T-helper 17 cell (primary cell): ENCODE measurements at regions not wholly inside any gene's neighbourhood (a gene's known extent, or its start where the extent isn't known, plus 50 kb on each side); places are given as distances from the start of the nearest gene placed in this dataset.

ENCODE experiments used
- ATAC-seq: fragments of 150-1000 bp; cut with Tn5 transposase; 2 replicates; pipeline ENCODE4 v1.10.0; 2021; ENCODE audit warnings: mild to moderate bottlenecking, moderate library complexity
- DNase-seq, 3 donors: peaks; one replicate each; pipeline versions ENCODE4 v3.0.0 to v3.0.0-alpha.2; 2020 to 2021
- H3K9me3 ChIP-seq: one replicate; pipeline ENCODE4 v1.7.0; 2013; ENCODE audit warnings: low read length, mild to moderate bottlenecking; ENCODE audit not compliant: control insufficient read depth, poor library complexity, severe bottlenecking
- H3K27ac Mint-ChIP-seq: one replicate; pipeline ENCODE4 v1.8.0; 2022; ENCODE audit warnings: mild to moderate bottlenecking, moderate library complexity, mixed read lengths
- H3K27me3 Mint-ChIP-seq: one replicate; pipeline ENCODE4 v1.8.0; 2022; ENCODE audit warnings: mixed read lengths
- H3K36me3 Mint-ChIP-seq: one replicate; pipeline ENCODE4 v1.8.0; 2022; ENCODE audit warnings: low read depth, mixed read lengths
- H3K4me1 Mint-ChIP-seq: one replicate; pipeline ENCODE4 v1.8.0; 2022; ENCODE audit warnings: mild to moderate bottlenecking, mixed read lengths
- H3K4me3 Mint-ChIP-seq: one replicate; pipeline ENCODE4 v1.8.0; 2022; ENCODE audit warnings: mild to moderate bottlenecking, moderate library complexity, mixed read lengths

- no peak overlapping the region for H3K4me3 Mint-ChIP-seq
Measured at GRCh38 chr22:49599691-49600455, 227.8 kb downstream of the BRD1 start.

GRCh38 chr22:49599039-49599438 is 228.6 kb downstream of the BRD1 start:
- no peak overlapping the region for H3K4me3 Mint-ChIP-seq
- peaks cover 3% of the 10 kb centered on the region for H3K4me1 Mint-ChIP-seq
- no peaks in the 10 kb centered on the region for H3K9me3 ChIP-seq
- H3K36me3 Mint-ChIP-seq, result peaks cover 4% of the 10 kb centered on the region
- DNase-seq, result no peak
- H3K27ac Mint-ChIP-seq, result no peak overlapping the region
- H3K27me3 Mint-ChIP-seq, result no peaks in the 10 kb centered on the region
- no peak for ATAC-seq

More at GRCh38 chr22:49599691-49600455, 227.8 kb downstream of the BRD1 start:
- ATAC-seq (no peak), DNase-seq (no peak)
- peaks cover 4% of the 10 kb centered on the region for H3K9me3 ChIP-seq
- Mint-ChIP-seq H3K27me3 (no peaks in the 10 kb centered on the region), H3K36me3 (peaks cover 4% of the 10 kb centered on the region), H3K27ac (no peak overlapping the region), H3K4me1 (peaks cover 3% of the 10 kb centered on the region)

- Mint-ChIP-seq H3K27ac (no peak overlapping the region), H3K4me3 (no peak overlapping the region), H3K36me3 (peaks cover 2% of the 10 kb centered on the region), H3K27me3 (no peaks in the 10 kb centered on the region), H3K4me1 (peaks cover under 1% of the 10 kb centered on the region)
- no peak for DNase-seq
- no peaks in the 10 kb centered on the region for H3K9me3 ChIP-seq
- ATAC-seq, result no peak
Measured at GRCh38 chr22:49598338-49598737, 229.3 kb downstream of the BRD1 start.

- DNase-seq (no peak), ATAC-seq (no peak)
- Mint-ChIP-seq H3K4me3 (no peak overlapping the region), H3K27ac (no peak overlapping the region), H3K36me3 (no peaks in the 10 kb centered on the region), H3K27me3 (no peaks in the 10 kb centered on the region), H3K4me1 (no peaks in the 10 kb centered on the region)
- no peaks in the 10 kb centered on the region for H3K9me3 ChIP-seq
Measured at GRCh38 chr22:49597428-49598039, 230.1 kb downstream of the BRD1 start.

- Mint-ChIP-seq H3K27me3 (no peaks in the 10 kb centered on the region), H3K4me1 (no peaks in the 10 kb centered on the region), H3K36me3 (no peaks in the 10 kb centered on the region), H3K27ac (no peak overlapping the region), H3K4me3 (no peak overlapping the region)
- DNase-seq, result no peak
- H3K9me3 ChIP-seq, result no peaks in the 10 kb centered on the region
- ATAC-seq, result no peak
Measured at GRCh38 chr22:49595465-49596078, 232.1 kb downstream of the BRD1 start.

GRCh38 chr22:49594078-49594477 is 233.6 kb downstream of the BRD1 start:
- H3K36me3 Mint-ChIP-seq, result no peaks in the 10 kb centered on the region
- DNase-seq, result no peak
- no peaks in the 10 kb centered on the region for H3K27me3 Mint-ChIP-seq
- no peaks in the 10 kb centered on the region for H3K9me3 ChIP-seq
- no peak for ATAC-seq
- no peak overlapping the region for H3K27ac Mint-ChIP-seq
- H3K4me3 Mint-ChIP-seq, result no peak overlapping the region
- H3K4me1 Mint-ChIP-seq, result no peaks in the 10 kb centered on the region

- Mint-ChIP-seq H3K27ac (no peak overlapping the region), H3K4me3 (no peak overlapping the region), H3K4me1 (peaks cover 2% of the 10 kb centered on the region), H3K27me3 (no peaks in the 10 kb centered on the region), H3K36me3 (no peaks in the 10 kb centered on the region)
- ATAC-seq, result no peak
- no peak for DNase-seq
- no peaks in the 10 kb centered on the region for H3K9me3 ChIP-seq
Measured at GRCh38 chr22:49593509-49593908, 234.2 kb downstream of the BRD1 start.

- no peaks in the 10 kb centered on the region for H3K9me3 ChIP-seq
- peaks cover 4% of the 10 kb centered on the region for H3K4me1 Mint-ChIP-seq
- no peak for DNase-seq
- H3K27ac Mint-ChIP-seq, result no peak overlapping the region
- no peaks in the 10 kb centered on the region for H3K27me3 Mint-ChIP-seq
- H3K36me3 Mint-ChIP-seq, result no peaks in the 10 kb centered on the region
- no peak overlapping the region for H3K4me3 Mint-ChIP-seq
- no peak for ATAC-seq
Measured at GRCh38 chr22:49592780-49593501, 234.7 kb downstream of the BRD1 start.

- H3K36me3 Mint-ChIP-seq, result peaks cover 2% of the 10 kb centered on the region
- no peak for ATAC-seq
- H3K27me3 Mint-ChIP-seq, result no peaks in the 10 kb centered on the region
- H3K4me3 Mint-ChIP-seq, result no peak overlapping the region
- no peaks in the 10 kb centered on the region for H3K9me3 ChIP-seq
- no peak overlapping the region for H3K27ac Mint-ChIP-seq
- DNase-seq, result no peak
- peaks cover 4% of the 10 kb centered on the region for H3K4me1 Mint-ChIP-seq
Measured at GRCh38 chr22:49590851-49591445, 236.7 kb downstream of the BRD1 start.

GRCh38 chr22:49590381-49590780 is 237.3 kb downstream of the BRD1 start:
- Mint-ChIP-seq H3K4me3 (no peak overlapping the region), H3K27ac (no peak overlapping the region), H3K27me3 (no peaks in the 10 kb centered on the region), H3K36me3 (peaks cover 2% of the 10 kb centered on the region), H3K4me1 (peaks cover 4% of the 10 kb centered on the region)
- ATAC-seq (no peak), DNase-seq (no peak)
- H3K9me3 ChIP-seq, result no peaks in the 10 kb centered on the region

- no peaks in the 10 kb centered on the region for H3K9me3 ChIP-seq
- ATAC-seq (no peak), DNase-seq (no peak)
- Mint-ChIP-seq H3K27me3 (no peaks in the 10 kb centered on the region), H3K4me3 (no peak overlapping the region), H3K36me3 (peaks cover 2% of the 10 kb centered on the region), H3K27ac (no peak overlapping the region), H3K4me1 (peaks cover 4% of the 10 kb centered on the region)
Measured at GRCh38 chr22:49589811-49590210, 237.9 kb downstream of the BRD1 start.

- Mint-ChIP-seq H3K27me3 (no peaks in the 10 kb centered on the region), H3K27ac (no peak overlapping the region), H3K4me3 (no peak overlapping the region), H3K36me3 (peaks cover 2% of the 10 kb centered on the region), H3K4me1 (peaks cover 4% of the 10 kb centered on the region)
- no peaks in the 10 kb centered on the region for H3K9me3 ChIP-seq
- no peak for ATAC-seq
- no peak for DNase-seq
Measured at GRCh38 chr22:49589301-49589700, 238.4 kb downstream of the BRD1 start.

- Mint-ChIP-seq H3K27me3 (no peaks in the 10 kb centered on the region), H3K36me3 (peaks cover 2% of the 10 kb centered on the region), H3K4me1 (peaks cover 4% of the 10 kb centered on the region), H3K27ac (no peak overlapping the region), H3K4me3 (no peak overlapping the region)
- no peak for DNase-seq
- no peaks in the 10 kb centered on the region for H3K9me3 ChIP-seq
- no peak for ATAC-seq
Measured at GRCh38 chr22:49588739-49589138, 238.9 kb downstream of the BRD1 start.
